ENCODE measurements at regions not wholly inside any gene's neighbourhood (a gene's known extent, or its start where the extent isn't known, plus 50 kb on each side); places are given as distances from the start of the nearest gene placed in this dataset.

GRCh38 chr3:110588906-110589305 lies 482.7 kb upstream of the NECTIN3 start:
- no peak overlapping the region for H2BK15ac ChIP-seq (ENCODE audit: low read depth, low read length)
- DNase-seq: no peak
- no peak overlapping the region for H3K14ac ChIP-seq (ENCODE audit: insufficient read depth, low read length)
- no peaks in the 10 kb centered on the region for H3K27me3 ChIP-seq (ENCODE audit: insufficient read depth, low read length)
- H2BK120ac ChIP-seq (ENCODE audit: low read depth, low read length, poor library complexity, severe bottlenecking): no peak overlapping the region
- H3K9ac ChIP-seq (ENCODE audit: extremely low read depth, insufficient read length, low read length): no peak overlapping the region
- H4K20me1 ChIP-seq (ENCODE audit: control insufficient read depth, insufficient read depth, insufficient read length): no peaks in the 10 kb centered on the region
- no peak for TF ChIP-seq CTCF (conservative IDR thresholded peaks at IDR 0.05)
- H2BK20ac ChIP-seq (ENCODE audit: low read depth, low read length, poor library complexity, severe bottlenecking): no peak overlapping the region
- Mint-ChIP-seq H3K27ac (no peak overlapping the region), H3K27me3 (ENCODE audit: low read depth) (no peaks in the 10 kb centered on the region), H3K36me3 (ENCODE audit: insufficient read depth in 1 of 3, low read depth in 3 of 3) (peaks cover 12 to 26% (median 21%) of the 10 kb centered on the region in 3 experiments), H3K9me3 (peaks cover 7 to 11% of the 10 kb centered on the region in 2 experiments), H3K4me3 (no peak overlapping the region), H3K4me1 (peaks cover 10 to 15% of the 10 kb centered on the region in 2 experiments)
- no peak overlapping the region for H3T11ph ChIP-seq (ENCODE audit: low read length)
- no peak overlapping the region for H4K5ac ChIP-seq (ENCODE audit: insufficient read length, low read depth, low read length)
- no CpG with 5 or more reads among the region's 3 CpGs for WGBS (ENCODE audit: extremely low coverage, insufficient read length, low lambda C conversion rate)
- H3K23me2 ChIP-seq (ENCODE audit: insufficient read length, low read depth, low read length, poor library complexity, severe bottlenecking): no peaks in the 10 kb centered on the region
- no peak overlapping the region for H2AK5ac ChIP-seq (ENCODE audit: insufficient read length, low read length)
- no peak overlapping the region for H2BK5ac ChIP-seq (ENCODE audit: insufficient read length, low read length)
- no peak overlapping the region for H3K56ac ChIP-seq (ENCODE audit: insufficient read length, low read depth, low read length)
- H4K91ac ChIP-seq (ENCODE audit: insufficient read length, low read depth, low read length): no peak overlapping the region
- no peak overlapping the region for H4K8ac ChIP-seq (replicated peaks; ENCODE audit: insufficient read length, low read depth, low read length)
- no peak overlapping the region for H3K18ac ChIP-seq (ENCODE audit: insufficient read length, low read depth, low read length)
- H3K4ac ChIP-seq (ENCODE audit: low read depth, low read length): no peak overlapping the region
- H2BK12ac ChIP-seq (ENCODE audit: insufficient read length, low read depth, low read length): no peak overlapping the region
- H3K27ac ChIP-seq (ENCODE audit: insufficient read length, low read depth, low read length): no peak overlapping the region
- H3K4me1 ChIP-seq (ENCODE audit: insufficient read depth, low read length): no peaks in the 10 kb centered on the region
- H3K4me2 ChIP-seq (ENCODE audit: insufficient read depth, insufficient read length, low read length): no peak overlapping the region
- H3K9me3 ChIP-seq (ENCODE audit: control insufficient read depth, low read depth, low read length): no peaks in the 10 kb centered on the region
- H3K23ac ChIP-seq (ENCODE audit: insufficient read length, low read depth, low read length): no peak overlapping the region
- H2AFZ ChIP-seq (ENCODE audit: low read length): no peak overlapping the region
- no peaks in the 10 kb centered on the region for H3K79me1 ChIP-seq (ENCODE audit: insufficient read depth, low read depth, low read length, poor library complexity, severe bottlenecking)
- no peaks in the 10 kb centered on the region for H3K79me2 ChIP-seq (ENCODE audit: insufficient read depth, low read length)

Measured in H9 (cell line).